SK-N-SH (cell line): ENCODE measurements at regions not wholly inside any gene's neighbourhood (a gene's known extent, or its start where the extent isn't known, plus 50 kb on each side); places are given as distances from the start of the nearest gene placed in this dataset.

Experiments
- CTCF ChIA-PET: fragments of 300-600, 350-600 bp; formaldehyde crosslinking; extraction: SDS; loops from one replicate; lab custom pipeline; 2021; lab: Yijun Ruan, JAX
- POLR2A ChIA-PET: fragments of 350-600 bp; sonication (Branson Sonifier 250); formaldehyde crosslinking; extraction: SDS; loops from one replicate; lab custom pipeline; 2020; ENCODE audit warnings: antibody characterized with exemption, inconsistent platforms; lab: Yijun Ruan, JAX
- DNase-seq: peaks from one replicate; pipeline ENCODE4 v3.0.0; 2012
- H2AFZ ChIP-seq: fragments of 200-600 bp; sonication (generic); 2 replicates; pipeline ENCODE4 v1.8.1; 2016; ENCODE audit warnings: antibody characterized with exemption, mild to moderate bottlenecking, low read depth
- H3F3A ChIP-seq: fragments of 200-600 bp; sonication (generic); replicated peaks from 2 replicates; pipeline ENCODE3; 2016; ENCODE audit warnings: antibody characterized with exemption, mild to moderate bottlenecking; ENCODE audit not compliant: insufficient read depth
- H3K27ac ChIP-seq, 2 experiments: fragments of 200-500 bp in 1 of 2; fragments of 200-600 bp in 1 of 2; sonication (Bioruptor generic) in 1 of 2; sonication (generic), shearing (Covaris generic) in 1 of 2; 2 replicates each; pipeline versions ENCODE4 v1.5.1 to v1.6.1; 2014 to 2016; ENCODE audit warnings: low read depth in 2 of 2, inconsistent platforms in 1 of 2, low read length in 1 of 2, mild to moderate bottlenecking in 1 of 2, mixed read lengths in 1 of 2
- H3K27me3 ChIP-seq: fragments of 200-600 bp; sonication (generic), shearing (Covaris generic); 2 replicates; pipeline ENCODE4 v1.6.1; 2016; ENCODE audit warnings: mixed run types; ENCODE audit not compliant: insufficient read depth
- H3K36me3 ChIP-seq, 2 experiments: fragments of 200-500 bp in 1 of 2; fragments of 200-600 bp in 1 of 2; sonication (Bioruptor generic) in 1 of 2; sonication (generic) in 1 of 2; replicated peaks in 1 of 2; 2 replicates each; pipeline versions ENCODE3 to v1.5.1; 2014 to 2016; ENCODE audit warnings: low read length in 1 of 2, mild to moderate bottlenecking in 1 of 2; ENCODE audit not compliant: insufficient read depth in 2 of 2, control insufficient read depth in 1 of 2
- H3K4me1 ChIP-seq, 2 experiments: fragments of 200-500 bp in 1 of 2; fragments of 200-600 bp in 1 of 2; sonication (Bioruptor generic) in 1 of 2; sonication (generic), shearing (Covaris generic) in 1 of 2; 2 replicates each; pipeline versions ENCODE4 v1.5.1 to v1.6.1; 2014 to 2016; ENCODE audit warnings: low read depth in 1 of 2, low read length in 1 of 2, mixed run types in 1 of 2; ENCODE audit not compliant: insufficient read depth in 2 of 2, control insufficient read depth in 1 of 2
- H3K4me2 ChIP-seq: fragments of 200-600 bp; sonication (generic), shearing (Covaris generic); 2 replicates; pipeline ENCODE4 v1.6.1; 2017; ENCODE audit warnings: mixed run types
- H3K4me3 ChIP-seq, 2 experiments: fragments of 200-500 bp in 1 of 2; fragments of 200-600 bp in 1 of 2; sonication (Bioruptor generic) in 1 of 2; sonication (generic), shearing (Covaris generic) in 1 of 2; 2 replicates each; pipeline versions ENCODE4 v1.5.1 to v1.8.1; 2014 to 2016; ENCODE audit warnings: low read depth in 2 of 2, inconsistent platforms in 1 of 2, low read length in 1 of 2, mild to moderate bottlenecking in 1 of 2, mixed read lengths in 1 of 2, moderate library complexity in 1 of 2
- H3K79me2 ChIP-seq: fragments of 200-600 bp; sonication (generic); 2 replicates; pipeline ENCODE4 v1.8.1; 2017; ENCODE audit warnings: mild to moderate bottlenecking; ENCODE audit not compliant: insufficient read depth
- H3K9ac ChIP-seq: fragments of 200-600 bp; sonication (generic); 2 replicates; pipeline ENCODE4 v1.6.1; 2017; ENCODE audit warnings: mixed run types
- H3K9me2 ChIP-seq: fragments of 200-600 bp; sonication (generic); 2 replicates; pipeline ENCODE4 v1.6.1; 2017; ENCODE audit warnings: mixed run types
- H3K9me3 ChIP-seq: fragments of 200-600 bp; sonication (generic); 2 replicates; pipeline ENCODE4 v1.6.1; 2017; ENCODE audit warnings: mixed run types, mild to moderate bottlenecking, moderate library complexity
- H4K20me1 ChIP-seq: fragments of 200-600 bp; sonication (generic); 2 replicates; pipeline ENCODE4 v1.6.1; 2017; ENCODE audit warnings: mild to moderate bottlenecking, mixed run types; ENCODE audit not compliant: insufficient read depth
- CHD2 ChIP-seq: fragments of 150-350 bp; IDR thresholded peaks from 2 replicates; pipeline ENCODE4 v1.6.1; 2018; ENCODE audit warnings: low read length; ENCODE audit not compliant: partially characterized antibody
- ELF1 ChIP-seq: IDR thresholded peaks from 2 replicates; pipeline ENCODE4 v1.4.0; 2012
- EP300 ChIP-seq, 2 experiments: IDR thresholded peaks; 2 replicates each; pipeline versions ENCODE4 v1.4.0 to v1.6.1; 2012; ENCODE audit warnings: borderline replicate concordance in 1 of 2, low read depth in 1 of 2, low read length in 1 of 2
- FOSL2 ChIP-seq: IDR thresholded peaks from 2 replicates; pipeline ENCODE4 v1.4.0; 2012; ENCODE audit warnings: low read depth, mild to moderate bottlenecking, moderate library complexity, borderline replicate concordance
- FOXJ3 ChIP-seq: sonication (generic); formaldehyde crosslinking; IDR thresholded peaks from 2 replicates; pipeline ENCODE4 v1.5.1; 2020; ENCODE audit warnings: mild to moderate bottlenecking, missing genetic modification reagents
- JUND ChIP-seq: IDR thresholded peaks from 2 replicates; pipeline ENCODE4 v1.4.0; 2012
- MEF2A ChIP-seq: IDR thresholded peaks from 2 replicates; pipeline ENCODE4 v1.4.0; 2012; ENCODE audit warnings: low read depth, borderline replicate concordance
- MXI1 ChIP-seq: IDR thresholded peaks from 2 replicates; pipeline ENCODE4 v1.6.1; 2012; ENCODE audit warnings: mild to moderate bottlenecking, low read depth, low read length, improper control_type of control experiment
- NFIC ChIP-seq: IDR thresholded peaks from 2 replicates; pipeline ENCODE4 v1.4.0; 2012; ENCODE audit warnings: borderline replicate concordance
- NRF1 ChIP-seq: IDR thresholded peaks from 2 replicates; pipeline ENCODE4 v1.6.1; 2012; ENCODE audit warnings: low read depth, mild to moderate bottlenecking, low read length
- RAD21 ChIP-seq: IDR thresholded peaks from 2 replicates; pipeline ENCODE4 v1.6.1; 2012; ENCODE audit warnings: mild to moderate bottlenecking, low read length
- RFX5 ChIP-seq: IDR thresholded peaks from 2 replicates; pipeline ENCODE4 v1.6.1; 2012; ENCODE audit warnings: mild to moderate bottlenecking, improper control_type of control experiment, low read length
- SMC3 ChIP-seq: IDR thresholded peaks from 2 replicates; pipeline ENCODE4 v1.6.1; 2012; ENCODE audit warnings: low read depth, low read length, improper control_type of control experiment
- TCF12 ChIP-seq: IDR thresholded peaks from 2 replicates; pipeline ENCODE4 v1.4.0; 2012
- YY1 ChIP-seq: IDR thresholded peaks from 2 replicates; pipeline ENCODE4 v1.4.0; 2012; ENCODE audit warnings: low read depth, mild to moderate bottlenecking
- WGBS: methylation state at CpG from one replicate; pipeline ENCODE4 v1.1.6; 2017; ENCODE audit warnings: low lambda C conversion rate; 5-methylcytosine and 5-hydroxymethylcytosine counted together
- TF ChIP-seq, protein P1 (sequence below): IDR thresholded peaks from 2 replicates; pipeline ENCODE4 v1.4.0; 2012; ENCODE audit warnings: low read depth
- TF ChIP-seq, protein P2 (sequence below): IDR thresholded peaks from 2 replicates; pipeline ENCODE4 v1.4.0; 2012; ENCODE audit warnings: low read depth, borderline replicate concordance
- TF ChIP-seq, protein P3 (sequence below): IDR thresholded peaks from 2 replicates; pipeline ENCODE4; 2012
- TF ChIP-seq, protein P4 (sequence below): fragments of 150-350 bp; IDR thresholded peaks from 2 replicates; pipeline ENCODE4 v1.6.1; 2016; ENCODE audit warnings: mild to moderate bottlenecking, low read depth, low read length
- TF ChIP-seq, protein P5 (sequence below): IDR thresholded peaks from 2 replicates; pipeline ENCODE4 v1.4.0; 2012; ENCODE audit warnings: low read depth, borderline replicate concordance

DNA sequence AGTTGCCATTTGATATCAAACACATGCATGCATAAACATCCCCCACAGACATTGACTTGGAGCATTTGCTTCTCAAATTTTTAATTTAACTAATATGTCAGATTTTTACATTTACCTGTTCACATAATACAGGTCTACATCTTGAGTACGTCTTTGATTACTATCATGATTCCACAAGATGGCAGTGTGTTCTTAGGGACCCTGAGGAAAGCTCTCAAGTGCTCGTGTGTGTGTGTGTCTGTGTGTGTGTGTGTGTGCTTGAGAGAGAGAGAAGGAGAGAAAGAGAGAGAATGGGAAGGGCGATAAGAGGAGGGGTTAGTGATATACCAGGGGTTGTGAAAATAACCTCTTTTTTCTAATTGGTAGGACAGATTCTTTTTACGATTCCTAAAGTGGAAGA, 167.1 kb upstream of the OR4E1 start:
- ChIA-PET POLR2A (no interaction called here), CTCF (interaction anchor here (1.0 kb wide), 1 partner anchor 19 kb away, joined by 3 read pairs; no protein-coding TSS in a partner anchor)
- Histone ChIP-seq H3K9me3 (no peaks in the 10 kb centered on the region), H3K9me2 (no peaks in the 10 kb centered on the region), H3K27me3 (no peaks in the 10 kb centered on the region), H3K9ac (no peak overlapping the region), H4K20me1 (no peaks in the 10 kb centered on the region), H3K79me2 (no peaks in the 10 kb centered on the region), H2AFZ (no peak overlapping the region), H3F3A (no peaks in the 10 kb centered on the region), H3K36me3 (no peaks in the 10 kb centered on the region), H3K4me1 (no peaks in the 10 kb centered on the region), H3K27ac (no peak overlapping the region), H3K4me2 (no peak overlapping the region), H3K4me3 (no peak overlapping the region)
- no peak for DNase-seq
- WGBS, result 1% methylated on average over 4 of the region's 4 CpGs
- TF ChIP-seq RFX5 (no peak), CHD2 (no peak), TCF12 (no peak), JUND (no peak), ELF1 (no peak), FOXJ3 (CRISPR knock-in tag) (no peak), FOSL2 (no peak), RAD21 (no peak), EP300 (IDR thresholded peaks at IDR 0.05; ENCODE audit: borderline replicate concordance in 1 of 2, low read depth in 1 of 2, low read length in 1 of 2) (no peak), NRF1 (no peak)
- TF ChIP-seq, protein P1, sequence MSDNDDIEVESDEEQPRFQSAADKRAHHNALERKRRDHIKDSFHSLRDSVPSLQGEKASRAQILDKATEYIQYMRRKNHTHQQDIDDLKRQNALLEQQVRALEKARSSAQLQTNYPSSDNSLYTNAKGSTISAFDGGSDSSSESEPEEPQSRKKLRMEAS, result no peak
- TF ChIP-seq, protein P2, sequence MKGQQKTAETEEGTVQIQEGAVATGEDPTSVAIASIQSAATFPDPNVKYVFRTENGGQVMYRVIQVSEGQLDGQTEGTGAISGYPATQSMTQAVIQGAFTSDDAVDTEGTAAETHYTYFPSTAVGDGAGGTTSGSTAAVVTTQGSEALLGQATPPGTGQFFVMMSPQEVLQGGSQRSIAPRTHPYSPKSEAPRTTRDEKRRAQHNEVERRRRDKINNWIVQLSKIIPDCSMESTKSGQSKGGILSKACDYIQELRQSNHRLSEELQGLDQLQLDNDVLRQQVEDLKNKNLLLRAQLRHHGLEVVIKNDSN, result no peak
- TF ChIP-seq, protein P3, sequence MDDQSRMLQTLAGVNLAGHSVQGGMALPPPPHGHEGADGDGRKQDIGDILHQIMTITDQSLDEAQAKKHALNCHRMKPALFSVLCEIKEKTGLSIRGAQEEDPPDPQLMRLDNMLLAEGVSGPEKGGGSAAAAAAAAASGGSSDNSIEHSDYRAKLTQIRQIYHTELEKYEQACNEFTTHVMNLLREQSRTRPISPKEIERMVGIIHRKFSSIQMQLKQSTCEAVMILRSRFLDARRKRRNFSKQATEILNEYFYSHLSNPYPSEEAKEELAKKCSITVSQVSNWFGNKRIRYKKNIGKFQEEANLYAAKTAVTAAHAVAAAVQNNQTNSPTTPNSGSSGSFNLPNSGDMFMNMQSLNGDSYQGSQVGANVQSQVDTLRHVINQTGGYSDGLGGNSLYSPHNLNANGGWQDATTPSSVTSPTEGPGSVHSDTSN, result no peak
- TF ChIP-seq, protein P4, sequence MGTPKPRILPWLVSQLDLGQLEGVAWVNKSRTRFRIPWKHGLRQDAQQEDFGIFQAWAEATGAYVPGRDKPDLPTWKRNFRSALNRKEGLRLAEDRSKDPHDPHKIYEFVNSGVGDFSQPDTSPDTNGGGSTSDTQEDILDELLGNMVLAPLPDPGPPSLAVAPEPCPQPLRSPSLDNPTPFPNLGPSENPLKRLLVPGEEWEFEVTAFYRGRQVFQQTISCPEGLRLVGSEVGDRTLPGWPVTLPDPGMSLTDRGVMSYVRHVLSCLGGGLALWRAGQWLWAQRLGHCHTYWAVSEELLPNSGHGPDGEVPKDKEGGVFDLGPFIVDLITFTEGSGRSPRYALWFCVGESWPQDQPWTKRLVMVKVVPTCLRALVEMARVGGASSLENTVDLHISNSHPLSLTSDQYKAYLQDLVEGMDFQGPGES, result no peak

DNA sequence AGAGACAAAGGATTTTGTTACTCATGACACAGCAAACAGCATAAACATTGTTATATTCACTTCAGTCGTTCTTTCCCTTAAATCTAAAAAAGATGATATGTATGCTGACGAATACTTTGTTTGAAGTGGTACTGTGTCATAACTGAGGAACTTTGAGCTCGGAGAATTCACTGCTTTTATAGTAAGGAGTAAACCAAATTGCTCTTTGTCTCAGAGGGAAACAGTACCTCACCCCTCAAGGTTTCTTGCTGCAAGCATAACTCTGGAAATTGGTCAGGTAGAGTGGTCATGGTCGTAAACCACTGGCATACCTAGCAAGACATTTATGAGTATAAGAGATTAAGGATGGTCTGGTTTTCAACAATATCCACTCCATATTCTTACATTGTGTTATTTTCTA, 160.2 kb upstream of the OR4E1 start:
- Histone ChIP-seq H3F3A (no peaks in the 10 kb centered on the region), H3K9me2 (no peaks in the 10 kb centered on the region), H3K79me2 (no peaks in the 10 kb centered on the region), H3K9me3 (no peaks in the 10 kb centered on the region), H4K20me1 (no peaks in the 10 kb centered on the region), H3K9ac (no peak overlapping the region), H2AFZ (no peak overlapping the region), H3K4me1 (no peaks in the 10 kb centered on the region), H3K27me3 (no peaks in the 10 kb centered on the region; the same call in 1 of the 2 replicates), H3K27ac (no peak overlapping the region), H3K36me3 (no peaks in the 10 kb centered on the region), H3K4me3 (no peak overlapping the region), H3K4me2 (no peak overlapping the region)
- POLR2A ChIA-PET, result no interaction called here
- CTCF ChIA-PET, result interaction anchor here (0.9 kb wide), 1 partner anchor 18 kb away, joined by 3 read pairs; no protein-coding TSS in a partner anchor
- WGBS, result under 1% methylated on average over 4 of the region's 4 CpGs
- no peak for DNase-seq
- TF ChIP-seq, protein P3, result no peak
- TF ChIP-seq CHD2, result no peak
- TF ChIP-seq, protein P2, result no peak
- no peak for TF ChIP-seq YY1
- TF ChIP-seq MXI1, result no peak
- TF ChIP-seq TCF12, result no peak
- TF ChIP-seq FOSL2, result no peak
- TF ChIP-seq EP300 (IDR thresholded peaks at IDR 0.05; ENCODE audit: borderline replicate concordance in 1 of 2, low read depth in 1 of 2, low read length in 1 of 2), result no peak
- no peak for TF ChIP-seq NFIC
- TF ChIP-seq FOXJ3 (CRISPR knock-in tag), result no peak
- no peak for TF ChIP-seq RFX5
- no peak for TF ChIP-seq ELF1
- TF ChIP-seq MEF2A, result no peak
- TF ChIP-seq SMC3, result no peak
- TF ChIP-seq, protein P5, sequence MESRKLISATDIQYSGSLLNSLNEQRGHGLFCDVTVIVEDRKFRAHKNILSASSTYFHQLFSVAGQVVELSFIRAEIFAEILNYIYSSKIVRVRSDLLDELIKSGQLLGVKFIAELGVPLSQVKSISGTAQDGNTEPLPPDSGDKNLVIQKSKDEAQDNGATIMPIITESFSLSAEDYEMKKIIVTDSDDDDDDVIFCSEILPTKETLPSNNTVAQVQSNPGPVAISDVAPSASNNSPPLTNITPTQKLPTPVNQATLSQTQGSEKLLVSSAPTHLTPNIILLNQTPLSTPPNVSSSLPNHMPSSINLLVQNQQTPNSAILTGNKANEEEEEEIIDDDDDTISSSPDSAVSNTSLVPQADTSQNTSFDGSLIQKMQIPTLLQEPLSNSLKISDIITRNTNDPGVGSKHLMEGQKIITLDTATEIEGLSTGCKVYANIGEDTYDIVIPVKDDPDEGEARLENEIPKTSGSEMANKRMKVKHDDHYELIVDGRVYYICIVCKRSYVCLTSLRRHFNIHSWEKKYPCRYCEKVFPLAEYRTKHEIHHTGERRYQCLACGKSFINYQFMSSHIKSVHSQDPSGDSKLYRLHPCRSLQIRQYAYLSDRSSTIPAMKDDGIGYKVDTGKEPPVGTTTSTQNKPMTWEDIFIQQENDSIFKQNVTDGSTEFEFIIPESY, result no peak
- no peak for TF ChIP-seq JUND
